GM21515 (cell line): ENCODE measurements at regions not wholly inside any gene's neighbourhood (a gene's known extent, or its start where the extent isn't known, plus 50 kb on each side); places are given as distances from the start of the nearest gene placed in this dataset.
A peak's percentile ranks its signal among the peaks of the same experiment; 100 is the strongest.
"Not testable (repeated sequence)": the region's sequence is repeated elsewhere in the genome, so short reads cannot be mapped to it uniquely, and the experiment has no call there.

Experiments used
- ATAC-seq: cut with Tn5 transposase; IDR thresholded peaks from one replicate; pipeline ENCODE4 v1.9.1; 2021; ENCODE audit not compliant: unreplicated experiment

- no peak for ATAC-seq
These were observed 247.6 kb downstream of the SMAD2 start for GRCh38 chr18:47682876-47683275.

DNA sequence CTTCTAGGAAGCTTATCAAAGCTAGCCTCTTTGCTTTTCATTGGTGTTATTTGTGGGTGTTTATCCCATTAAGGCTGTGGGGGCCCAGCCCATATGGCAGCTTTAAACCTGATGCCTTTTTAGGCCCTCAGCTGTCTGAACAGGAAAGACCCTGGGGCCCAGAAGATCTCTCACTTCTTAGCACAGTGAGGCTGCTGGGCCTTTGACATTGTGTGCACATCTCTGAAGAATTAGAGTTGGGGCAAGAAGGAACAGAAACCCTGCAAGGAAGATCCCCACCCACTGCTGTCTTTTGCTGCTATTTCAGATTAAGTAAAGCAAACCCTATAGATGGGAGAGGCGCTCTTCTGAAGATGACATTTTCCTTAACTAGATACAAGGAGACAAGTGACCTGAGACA, 250.0 kb downstream of the SMAD2 start:
- ATAC-seq, result peak; percentile 86

DNA sequence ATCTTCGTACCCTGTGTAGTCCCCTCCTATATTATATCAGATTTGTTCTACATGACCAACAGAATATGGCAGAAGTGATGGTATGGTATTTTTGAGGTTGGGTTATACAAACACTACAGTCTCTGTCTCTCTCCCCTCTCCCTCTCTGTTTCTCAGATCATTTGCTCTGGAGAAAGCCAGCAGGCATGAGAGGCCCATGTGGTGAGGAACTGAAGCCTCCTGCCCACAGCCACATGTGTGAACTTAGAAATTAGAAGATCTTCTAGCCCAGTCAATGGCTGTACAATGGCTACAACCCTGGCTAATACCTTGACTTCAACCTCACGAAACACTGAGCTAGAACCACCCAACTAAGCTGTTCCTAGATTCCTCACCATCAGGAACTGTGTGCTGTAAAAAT, 250.6 kb downstream of the SMAD2 start:
- ATAC-seq, result no peak

DNA sequence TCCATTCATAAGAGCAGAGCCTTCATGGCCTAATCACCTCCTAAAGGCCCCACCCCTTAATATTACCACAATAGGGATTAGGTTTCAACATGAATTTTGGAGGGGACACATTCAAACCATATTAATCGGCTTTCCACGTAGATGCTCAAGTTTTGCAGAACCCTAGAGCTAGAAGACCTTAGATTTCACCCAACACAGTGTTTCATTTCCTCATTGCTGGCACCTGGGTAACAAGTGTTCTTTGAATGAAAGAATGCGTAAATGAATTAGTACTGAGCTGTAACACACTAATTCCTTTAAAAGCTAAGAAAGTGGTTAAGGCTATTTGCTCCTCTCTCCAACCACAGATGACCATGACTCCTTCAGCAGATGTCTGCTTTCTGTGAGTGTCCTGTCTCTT, 252.5 kb downstream of the SMAD2 start:
- peak; percentile 49 for ATAC-seq

- ATAC-seq, result no peak
These were observed 260.6 kb downstream of the SMAD2 start for GRCh38 chr18:47669815-47670214.

GRCh38 chr18:47658498-47658897, 272.0 kb downstream of the SMAD2 start:
- no peak for ATAC-seq

DNA sequence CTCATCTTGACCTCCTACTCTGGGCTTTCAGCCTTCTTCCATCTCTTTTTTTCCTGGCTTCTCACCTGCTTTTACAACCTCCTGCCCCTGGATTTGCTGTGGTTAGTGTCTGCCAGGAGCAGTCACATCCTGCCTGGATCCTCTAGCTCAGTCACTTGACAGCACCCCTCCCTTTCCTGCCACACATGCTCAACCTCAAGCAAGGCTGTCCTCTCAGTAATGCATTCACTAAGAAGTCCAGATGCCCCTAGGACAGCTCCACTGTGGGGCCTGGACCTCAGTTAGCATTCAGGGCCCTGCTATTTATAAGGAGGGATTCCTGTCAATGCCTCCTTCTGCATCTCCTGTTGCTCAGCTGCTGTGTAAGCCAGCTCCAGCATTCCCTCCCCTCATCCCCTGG, 275.5 kb downstream of the SMAD2 start:
- ATAC-seq, result no peak

GRCh38 chr18:47644896-47645295, 285.6 kb downstream of the SMAD2 start:
- no peak for ATAC-seq

- ATAC-seq, result not testable (repeated sequence)
These were observed 292.9 kb downstream of the SMAD2 start for GRCh38 chr18:47637551-47637950.

DNA sequence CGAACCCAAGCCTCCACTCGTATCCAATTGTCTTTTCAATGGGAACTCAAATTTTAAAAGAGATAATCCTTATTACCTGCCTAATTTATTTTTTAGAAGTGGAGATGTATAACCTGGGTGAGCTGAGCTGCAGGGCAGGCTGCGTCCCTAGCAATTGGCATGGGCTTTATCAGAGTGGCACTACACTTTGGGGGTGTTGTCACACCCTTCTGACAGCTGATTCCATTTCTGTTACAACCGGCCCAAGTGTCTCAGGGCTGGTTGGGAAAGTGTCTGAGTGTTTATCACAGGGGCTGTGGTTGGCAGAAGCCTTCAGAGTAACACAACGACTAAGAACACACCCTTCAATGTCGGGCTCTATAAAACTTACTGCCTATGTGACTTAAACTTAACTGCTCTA, 295.0 kb downstream of the SMAD2 start:
- no peak for ATAC-seq

DNA sequence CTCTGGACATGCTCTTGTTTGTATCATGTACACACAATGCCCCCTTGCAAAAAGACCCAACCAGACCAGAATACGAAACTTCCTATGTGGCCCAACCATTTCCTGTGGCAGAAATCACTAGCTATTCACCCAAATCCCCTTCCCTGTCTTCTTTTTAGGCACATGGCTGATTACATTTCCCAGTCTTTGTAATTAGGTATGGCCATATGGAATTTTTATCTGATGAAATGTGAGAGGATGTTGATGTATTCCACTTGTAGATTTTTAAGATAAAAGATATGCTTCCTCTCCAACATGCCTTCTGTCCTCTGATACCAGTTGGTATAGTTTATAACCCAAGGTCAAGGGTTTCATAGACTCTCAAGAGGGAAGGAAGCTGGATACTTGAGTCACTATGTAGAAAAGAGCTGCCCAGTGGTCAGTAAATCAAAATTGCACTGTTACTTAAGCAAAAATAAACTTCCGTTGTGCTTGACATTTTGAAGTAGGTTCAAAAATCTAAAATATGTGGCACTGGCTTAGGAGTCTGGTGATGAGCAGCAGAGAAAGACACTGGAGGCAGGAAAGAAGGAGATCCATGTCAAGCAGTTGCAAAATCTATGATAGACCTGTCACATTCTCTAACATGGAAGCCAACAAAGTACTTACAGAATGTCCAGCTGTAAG, 297.4 kb downstream of the SMAD2 start:
- ATAC-seq, result no peak

- no peak for ATAC-seq
These were observed 301.6 kb downstream of the SMAD2 start for GRCh38 chr18:47628893-47629292.

DNA sequence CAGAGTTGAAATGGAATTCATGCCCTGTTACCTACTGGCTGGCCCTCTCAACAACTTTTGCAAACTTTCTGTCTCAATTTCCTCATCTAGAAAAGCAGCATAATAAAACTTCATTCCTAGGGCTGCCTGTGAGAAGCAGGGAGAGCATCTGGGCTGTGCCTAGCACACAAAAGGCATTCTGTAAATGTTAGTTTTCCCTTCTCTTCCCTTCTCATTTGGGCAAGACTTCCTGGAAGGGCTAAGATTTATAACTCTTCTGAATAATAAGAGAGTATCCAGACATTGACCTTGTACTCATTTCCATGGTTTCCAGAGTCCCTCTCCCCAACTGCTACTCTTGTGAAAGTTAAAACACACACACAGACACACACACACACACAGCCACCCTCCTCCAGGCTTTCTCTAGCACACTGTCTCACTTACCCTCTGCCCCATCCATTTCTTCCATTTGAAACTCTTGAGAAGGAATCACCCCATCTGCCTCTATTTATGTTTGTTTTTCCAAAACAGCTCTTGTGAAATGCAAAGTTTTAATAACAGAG, 302.1 kb downstream of the SMAD2 start:
- no peak for ATAC-seq

DNA sequence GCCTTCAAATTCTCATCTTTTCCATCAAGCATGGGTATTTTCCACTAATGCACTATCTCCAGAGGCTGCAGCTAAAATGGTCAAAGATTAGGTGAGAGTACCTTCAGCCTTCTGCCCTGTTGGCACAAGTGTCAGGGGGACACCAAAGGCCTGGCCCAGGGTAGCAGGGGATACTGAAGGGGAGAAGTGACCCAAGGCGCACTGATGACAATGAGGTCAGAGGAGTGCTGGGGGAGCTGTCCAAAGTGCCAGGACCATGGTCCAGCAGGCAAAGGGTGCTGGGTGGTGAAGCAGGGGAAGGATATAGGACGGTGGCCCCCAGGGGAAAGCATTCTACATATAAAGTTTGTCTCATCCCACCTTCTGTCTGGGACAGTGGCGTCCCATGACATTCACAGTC, 303.4 kb downstream of the SMAD2 start:
- ATAC-seq, result no peak

DNA sequence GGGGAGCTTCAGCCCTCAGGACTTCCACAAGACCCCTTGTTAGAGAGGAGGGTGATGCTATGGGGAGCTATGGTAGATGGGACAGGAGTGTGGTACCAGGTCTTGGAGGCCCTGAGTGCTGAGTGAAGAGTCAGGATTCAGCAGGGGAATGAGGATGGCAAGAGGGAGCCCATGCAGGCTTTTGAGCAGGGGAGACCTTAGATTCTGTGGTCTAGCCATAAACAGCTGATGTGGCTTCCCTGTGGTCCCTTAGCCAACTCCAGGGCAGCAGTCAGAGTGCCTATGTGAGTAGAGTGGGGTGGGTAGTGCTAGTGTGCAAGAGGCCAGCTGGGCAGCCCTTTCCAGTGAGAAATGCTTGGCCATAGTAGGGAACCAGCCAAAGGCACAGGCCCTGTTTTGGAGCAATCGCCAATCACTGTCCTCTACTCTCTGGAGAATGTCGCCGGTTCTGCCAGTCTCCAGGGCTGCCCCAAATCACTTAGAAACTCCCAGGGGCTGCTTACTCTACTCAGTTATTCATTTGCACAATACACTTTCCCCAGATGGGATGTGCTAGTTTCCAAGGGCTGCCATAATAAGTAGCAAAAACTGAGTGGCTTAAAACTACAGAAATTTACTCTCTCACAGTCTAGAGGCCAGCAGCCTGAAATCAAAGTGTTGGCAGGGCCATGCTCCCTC, 310.5 kb downstream of the SMAD2 start:
- no peak for ATAC-seq

- ATAC-seq, result no peak
These were observed 311.7 kb downstream of the SMAD2 start for GRCh38 chr18:47618758-47619157.

DNA sequence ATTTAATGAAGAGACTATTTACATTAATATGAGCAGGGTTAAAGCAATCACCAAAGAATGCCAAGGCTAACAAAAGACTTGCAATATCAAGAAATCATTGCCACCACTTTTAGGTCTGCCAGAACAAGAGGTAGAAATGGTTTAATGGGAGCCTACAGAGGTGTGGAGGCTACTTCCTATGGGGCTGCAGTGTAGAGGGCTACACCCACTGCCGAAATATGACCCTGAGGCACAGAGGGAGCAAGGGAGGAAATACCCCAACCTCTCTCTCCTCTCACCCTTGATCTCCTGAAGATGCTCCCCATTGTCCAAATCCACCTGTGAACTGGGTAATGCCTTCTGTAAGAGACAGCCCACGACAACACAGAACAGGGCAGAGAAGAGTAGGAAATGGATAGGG, 315.4 kb downstream of the SMAD2 start:
- no peak for ATAC-seq

DNA sequence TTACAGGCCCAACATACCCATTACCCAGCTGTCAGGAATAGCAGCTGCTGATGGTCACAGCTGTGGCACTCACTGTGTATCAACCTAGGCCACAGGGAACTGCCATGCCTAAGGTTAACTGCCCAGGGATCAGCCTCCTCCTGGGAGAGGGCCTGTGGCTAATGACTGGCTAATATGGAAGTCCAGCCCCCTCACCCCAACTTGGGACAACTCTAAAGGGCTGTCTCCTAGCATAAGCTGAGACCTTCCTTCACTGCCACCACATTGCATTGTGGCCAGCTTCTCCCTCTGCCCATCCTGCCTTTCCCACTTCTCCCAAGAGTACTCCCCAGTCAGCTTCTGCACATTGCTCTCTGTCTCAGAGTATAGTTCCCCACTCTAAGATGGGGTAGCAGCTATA, 316.5 kb downstream of the SMAD2 start:
- no peak for ATAC-seq

DNA sequence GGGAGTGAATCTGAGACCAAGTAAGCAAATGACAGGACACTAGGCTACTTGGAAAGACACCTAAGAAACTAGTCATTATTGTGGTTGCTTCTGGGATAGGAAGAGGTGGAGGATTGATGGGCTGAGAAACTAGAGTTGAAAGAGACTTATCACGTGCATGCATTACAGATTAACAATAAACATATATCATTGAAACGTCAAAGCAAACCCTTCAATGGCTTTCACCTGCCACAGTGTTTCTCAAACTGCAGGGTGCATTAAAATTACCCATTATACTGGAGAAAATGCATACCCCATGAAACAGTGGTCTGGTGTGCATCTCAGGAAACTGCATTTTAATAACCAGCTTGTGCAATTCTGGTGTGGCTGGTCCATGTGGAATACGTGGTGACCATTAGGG, 318.8 kb downstream of the SMAD2 start:
- no peak for ATAC-seq

DNA sequence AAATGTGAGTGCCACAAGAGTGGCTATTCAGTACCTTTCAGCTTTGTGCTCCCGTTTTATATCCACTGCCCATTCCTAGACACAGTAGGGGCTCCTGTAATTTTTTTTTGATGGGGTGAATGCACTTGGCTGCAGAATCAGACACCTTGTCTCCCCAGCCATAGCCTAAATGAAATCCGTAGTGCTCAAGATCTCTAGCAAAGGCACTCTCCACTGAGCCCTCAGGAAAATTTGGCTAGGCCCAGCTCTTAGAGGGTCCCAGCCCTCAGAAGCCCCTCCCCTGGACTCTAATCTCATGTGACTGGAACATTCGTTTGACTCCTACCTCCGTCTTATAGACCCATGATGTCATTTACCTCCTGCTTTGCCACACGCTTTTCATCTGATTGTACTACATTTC, 323.9 kb downstream of the SMAD2 start:
- no peak for ATAC-seq

GRCh38 chr18:47605093-47605492, 325.4 kb downstream of the SMAD2 start:
- ATAC-seq, result no peak

DNA sequence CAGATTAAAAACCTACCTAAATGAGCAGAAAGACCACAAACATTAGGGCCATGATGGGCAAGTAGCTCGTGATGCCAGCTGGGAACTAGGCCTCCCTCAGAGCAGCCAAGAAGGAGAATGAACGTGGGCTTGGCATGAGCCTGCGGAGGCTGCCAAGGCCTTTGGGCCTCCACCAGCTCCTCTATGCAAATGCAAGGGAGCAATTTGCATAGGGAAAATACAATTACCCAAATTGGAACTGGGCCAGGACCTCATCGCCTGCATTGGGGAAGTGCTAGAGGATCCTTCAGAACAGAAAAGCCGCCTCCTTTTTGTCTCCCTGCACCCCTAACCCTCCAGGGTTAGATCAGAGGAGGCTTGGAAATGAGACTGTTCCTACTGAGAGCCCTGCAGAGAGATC, 326.4 kb downstream of the SMAD2 start:
- no peak for ATAC-seq

DNA sequence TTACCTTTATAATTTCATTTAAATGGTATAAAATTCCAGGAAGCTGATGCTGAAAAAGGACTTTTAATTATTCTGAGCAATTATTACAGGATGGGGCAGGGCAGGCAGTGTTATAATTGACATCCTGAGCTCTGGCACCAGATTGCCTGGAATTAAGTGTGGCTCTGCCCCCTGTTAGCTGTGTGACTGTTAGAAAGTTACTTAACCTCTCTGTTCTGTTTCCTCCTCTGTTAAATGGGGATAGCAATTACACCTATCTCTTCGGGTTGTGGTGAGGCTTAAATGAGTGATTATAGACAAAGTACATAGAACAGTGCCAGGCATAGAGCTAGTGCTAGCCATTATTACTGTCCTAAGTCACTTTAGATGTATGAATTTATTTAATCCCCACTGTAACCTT, 327.3 kb downstream of the SMAD2 start:
- ATAC-seq, result no peak
